ENCODE measurements at regions not wholly inside any gene's neighbourhood (a gene's known extent, or its start where the extent isn't known, plus 50 kb on each side); places are given as distances from the start of the nearest gene placed in this dataset.

DNA sequence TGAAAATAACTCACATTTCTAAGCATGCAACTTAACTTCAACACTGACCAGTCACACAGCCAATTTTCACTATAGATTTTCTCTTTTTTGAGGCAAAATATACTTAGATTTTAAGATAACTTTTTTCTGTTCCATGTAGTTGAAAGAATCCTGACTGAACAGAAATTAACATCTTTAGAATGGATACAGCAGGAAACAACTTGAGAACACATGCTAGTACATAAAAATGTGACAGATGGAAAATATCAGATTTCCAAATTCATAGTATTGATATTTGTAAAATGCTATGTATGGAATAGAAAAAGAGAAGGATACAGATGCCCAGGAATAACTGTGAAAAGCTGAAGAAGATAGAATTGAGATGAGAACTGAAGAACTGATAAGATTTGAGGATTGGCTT lies 1270.6 kb downstream of the KCNT2 start:
- H3K4me3 ChIP-seq (ENCODE audit: low read length in 3 of 3) = no peak overlapping the region
- H3K36me3 ChIP-seq (ENCODE audit: control insufficient read depth in 2 of 3, insufficient read depth in 3 of 3, low read length in 3 of 3) = no peaks in the 10 kb centered on the region
- H3K4me1 ChIP-seq (ENCODE audit: control insufficient read depth in 2 of 3, insufficient read depth in 2 of 3, low read depth in 1 of 3, low read length in 3 of 3) = no peaks in the 10 kb centered on the region
- FAIRE-seq (no peak), DNase-seq (no peak)
- H3K9me3 ChIP-seq (ENCODE audit: control insufficient read depth in 2 of 3, insufficient read depth in 1 of 3, low read length in 3 of 3) = no peaks in the 10 kb centered on the region
- TF ChIP-seq, protein P1, sequence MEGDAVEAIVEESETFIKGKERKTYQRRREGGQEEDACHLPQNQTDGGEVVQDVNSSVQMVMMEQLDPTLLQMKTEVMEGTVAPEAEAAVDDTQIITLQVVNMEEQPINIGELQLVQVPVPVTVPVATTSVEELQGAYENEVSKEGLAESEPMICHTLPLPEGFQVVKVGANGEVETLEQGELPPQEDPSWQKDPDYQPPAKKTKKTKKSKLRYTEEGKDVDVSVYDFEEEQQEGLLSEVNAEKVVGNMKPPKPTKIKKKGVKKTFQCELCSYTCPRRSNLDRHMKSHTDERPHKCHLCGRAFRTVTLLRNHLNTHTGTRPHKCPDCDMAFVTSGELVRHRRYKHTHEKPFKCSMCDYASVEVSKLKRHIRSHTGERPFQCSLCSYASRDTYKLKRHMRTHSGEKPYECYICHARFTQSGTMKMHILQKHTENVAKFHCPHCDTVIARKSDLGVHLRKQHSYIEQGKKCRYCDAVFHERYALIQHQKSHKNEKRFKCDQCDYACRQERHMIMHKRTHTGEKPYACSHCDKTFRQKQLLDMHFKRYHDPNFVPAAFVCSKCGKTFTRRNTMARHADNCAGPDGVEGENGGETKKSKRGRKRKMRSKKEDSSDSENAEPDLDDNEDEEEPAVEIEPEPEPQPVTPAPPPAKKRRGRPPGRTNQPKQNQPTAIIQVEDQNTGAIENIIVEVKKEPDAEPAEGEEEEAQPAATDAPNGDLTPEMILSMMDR (IDR thresholded peaks at IDR 0.05; ENCODE audit: borderline replicate concordance, extremely low read depth, insufficient read depth) = no peak
- intact Hi-C loops (cut with DNase I) = no loop called here
- no peak overlapping the region for H3K27ac ChIP-seq (ENCODE audit: low read depth in 2 of 2, low read length in 2 of 2)
- H3K27me3 ChIP-seq (ENCODE audit: control insufficient read depth, insufficient read depth, low read length) = no peaks in the 10 kb centered on the region
- no peak overlapping the region for H3K9ac ChIP-seq (ENCODE audit: low read length in 3 of 3)

DNA sequence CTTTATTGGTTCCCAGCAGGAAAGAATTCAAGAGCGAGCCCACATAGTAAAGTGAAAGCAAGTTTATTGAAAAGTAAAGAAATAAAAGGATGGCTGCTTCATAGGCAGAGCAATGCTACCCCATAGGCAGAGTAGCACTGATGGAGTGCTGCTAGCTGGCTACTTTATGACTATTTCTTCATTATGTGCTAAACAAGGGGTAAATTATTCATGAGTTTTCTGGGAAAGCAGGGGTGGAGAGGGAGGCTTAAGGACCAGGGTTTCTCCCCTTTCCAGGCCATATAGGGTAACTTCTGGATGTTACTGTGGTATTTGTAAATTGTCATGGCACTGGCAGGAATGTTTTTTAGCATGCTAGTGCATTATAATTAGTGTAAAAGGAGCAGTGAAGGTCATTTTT lies 1271.4 kb downstream of the KCNT2 start:
- TF ChIP-seq, protein P1 (IDR thresholded peaks at IDR 0.05; ENCODE audit: borderline replicate concordance, extremely low read depth, insufficient read depth) = no peak
- Histone ChIP-seq H3K9ac (ENCODE audit: low read length in 3 of 3) (no peak overlapping the region), H3K9me3 (ENCODE audit: control insufficient read depth in 2 of 3, insufficient read depth in 1 of 3, low read length in 3 of 3) (no peaks in the 10 kb centered on the region), H3K4me3 (ENCODE audit: low read length in 3 of 3) (no peak overlapping the region), H3K27me3 (ENCODE audit: control insufficient read depth, insufficient read depth, low read length) (no peaks in the 10 kb centered on the region), H3K4me1 (ENCODE audit: control insufficient read depth in 2 of 3, insufficient read depth in 2 of 3, low read depth in 1 of 3, low read length in 3 of 3) (no peaks in the 10 kb centered on the region), H3K27ac (ENCODE audit: low read depth in 2 of 2, low read length in 2 of 2) (no peak overlapping the region), H3K36me3 (ENCODE audit: control insufficient read depth in 2 of 3, insufficient read depth in 3 of 3, low read length in 3 of 3) (no peaks in the 10 kb centered on the region)
- FAIRE-seq = no peak
- intact Hi-C loops (cut with DNase I) = no loop called here
- DNase-seq = no peak

DNA sequence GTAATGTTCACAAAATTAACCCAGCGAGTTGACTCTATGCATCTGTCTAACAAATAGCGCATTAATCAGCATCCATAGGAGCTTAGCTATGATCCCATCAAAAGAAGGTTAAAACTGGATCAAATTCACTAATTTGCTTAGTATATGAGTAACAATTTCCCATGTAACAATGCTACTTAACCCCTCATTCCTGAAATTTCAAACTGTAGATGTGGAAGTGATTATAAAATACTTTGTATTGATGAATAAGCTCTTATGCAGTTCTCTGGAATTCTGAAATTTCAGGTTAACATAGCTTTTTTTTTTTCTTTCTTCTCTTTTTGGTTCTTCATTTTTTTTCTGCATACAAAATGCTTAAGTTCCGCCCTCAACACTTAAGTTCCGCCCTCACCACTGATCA lies 1272.7 kb downstream of the KCNT2 start:
- TF ChIP-seq, protein P1 (IDR thresholded peaks at IDR 0.05; ENCODE audit: borderline replicate concordance, extremely low read depth, insufficient read depth) = no peak
- no peaks in the 10 kb centered on the region for H3K27me3 ChIP-seq (ENCODE audit: control insufficient read depth, insufficient read depth, low read length)
- H3K9ac ChIP-seq (ENCODE audit: low read length in 3 of 3) = no peak overlapping the region
- no peak for FAIRE-seq
- no peak overlapping the region for H3K4me3 ChIP-seq (ENCODE audit: low read length in 3 of 3)
- H3K36me3 ChIP-seq (ENCODE audit: control insufficient read depth in 2 of 3, insufficient read depth in 3 of 3, low read length in 3 of 3) = no peaks in the 10 kb centered on the region
- DNase-seq = no peak
- no peaks in the 10 kb centered on the region for H3K9me3 ChIP-seq (ENCODE audit: control insufficient read depth in 2 of 3, insufficient read depth in 1 of 3, low read length in 3 of 3)
- intact Hi-C loops (cut with DNase I) = no loop called here
- no peak overlapping the region for H3K27ac ChIP-seq (ENCODE audit: low read depth in 2 of 2, low read length in 2 of 2)
- no peaks in the 10 kb centered on the region for H3K4me1 ChIP-seq (ENCODE audit: control insufficient read depth in 2 of 3, insufficient read depth in 2 of 3, low read depth in 1 of 3, low read length in 3 of 3)

DNA sequence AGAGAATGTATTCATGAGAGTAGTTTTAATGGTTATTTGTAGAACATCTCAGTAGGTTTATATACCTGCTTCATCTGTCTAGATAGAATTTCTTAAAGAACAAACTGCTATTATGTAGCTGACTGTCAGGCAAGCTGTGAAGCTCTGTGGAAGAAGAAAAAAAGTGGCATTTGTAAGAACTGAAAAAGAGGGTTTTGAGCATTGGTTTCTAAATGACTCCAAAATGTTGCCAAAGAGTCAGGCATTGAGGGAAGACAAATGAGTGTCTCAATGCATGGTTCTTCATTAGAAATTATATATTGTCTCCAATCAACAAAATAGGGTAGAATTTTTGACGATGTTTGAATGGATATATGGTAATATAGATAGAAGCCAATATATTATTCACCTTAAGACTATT lies 1276.1 kb downstream of the KCNT2 start:
- no peaks in the 10 kb centered on the region for H3K36me3 ChIP-seq (ENCODE audit: control insufficient read depth in 2 of 3, insufficient read depth in 3 of 3, low read length in 3 of 3)
- TF ChIP-seq, protein P1 (IDR thresholded peaks at IDR 0.05; ENCODE audit: borderline replicate concordance, extremely low read depth, insufficient read depth) = no peak
- H3K27ac ChIP-seq (ENCODE audit: low read depth in 2 of 2, low read length in 2 of 2) = no peak overlapping the region
- no peaks in the 10 kb centered on the region for H3K4me1 ChIP-seq (ENCODE audit: control insufficient read depth in 2 of 3, insufficient read depth in 2 of 3, low read depth in 1 of 3, low read length in 3 of 3)
- no peaks in the 10 kb centered on the region for H3K9me3 ChIP-seq (ENCODE audit: control insufficient read depth in 2 of 3, insufficient read depth in 1 of 3, low read length in 3 of 3)
- H3K9ac ChIP-seq (ENCODE audit: low read length in 3 of 3) = no peak overlapping the region
- DNase-seq (no peak), FAIRE-seq (no peak)
- H3K4me3 ChIP-seq (ENCODE audit: low read length in 3 of 3) = no peak overlapping the region
- intact Hi-C loops (cut with DNase I) = no loop called here
- H3K27me3 ChIP-seq (ENCODE audit: control insufficient read depth, insufficient read depth, low read length) = no peaks in the 10 kb centered on the region

Data from kidney (tissue), 13 donors.